ENCODE measurements at regions not wholly inside any gene's neighbourhood (a gene's known extent, or its start where the extent isn't known, plus 50 kb on each side); places are given as distances from the start of the nearest gene placed in this dataset.
"Not testable (repeated sequence)": the region's sequence is repeated elsewhere in the genome, so short reads cannot be mapped to it uniquely, and the experiment has no call there.

GRCh38 chr7:96794063-96794462 lies 84.4 kb upstream of the SEM1 start:
- no peak overlapping the region for H3K4me2 ChIP-seq
- H3K27ac ChIP-seq: no peak overlapping the region
- TF ChIP-seq, protein P1, sequence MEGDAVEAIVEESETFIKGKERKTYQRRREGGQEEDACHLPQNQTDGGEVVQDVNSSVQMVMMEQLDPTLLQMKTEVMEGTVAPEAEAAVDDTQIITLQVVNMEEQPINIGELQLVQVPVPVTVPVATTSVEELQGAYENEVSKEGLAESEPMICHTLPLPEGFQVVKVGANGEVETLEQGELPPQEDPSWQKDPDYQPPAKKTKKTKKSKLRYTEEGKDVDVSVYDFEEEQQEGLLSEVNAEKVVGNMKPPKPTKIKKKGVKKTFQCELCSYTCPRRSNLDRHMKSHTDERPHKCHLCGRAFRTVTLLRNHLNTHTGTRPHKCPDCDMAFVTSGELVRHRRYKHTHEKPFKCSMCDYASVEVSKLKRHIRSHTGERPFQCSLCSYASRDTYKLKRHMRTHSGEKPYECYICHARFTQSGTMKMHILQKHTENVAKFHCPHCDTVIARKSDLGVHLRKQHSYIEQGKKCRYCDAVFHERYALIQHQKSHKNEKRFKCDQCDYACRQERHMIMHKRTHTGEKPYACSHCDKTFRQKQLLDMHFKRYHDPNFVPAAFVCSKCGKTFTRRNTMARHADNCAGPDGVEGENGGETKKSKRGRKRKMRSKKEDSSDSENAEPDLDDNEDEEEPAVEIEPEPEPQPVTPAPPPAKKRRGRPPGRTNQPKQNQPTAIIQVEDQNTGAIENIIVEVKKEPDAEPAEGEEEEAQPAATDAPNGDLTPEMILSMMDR (conservative IDR thresholded peaks at IDR 0.05; ENCODE audit: low read depth, low read length): no peak
- no peaks in the 10 kb centered on the region for H3K4me1 ChIP-seq (ENCODE audit: low read depth, poor library complexity, severe bottlenecking)
- no peak overlapping the region for H3K9ac ChIP-seq
- H4K20me1 ChIP-seq (ENCODE audit: insufficient read depth): no peaks in the 10 kb centered on the region
- H3K4me3 ChIP-seq (IDR thresholded peaks at IDR 0.05; ENCODE audit: insufficient read depth, low read depth, low read length): no peak overlapping the region
- no peaks in the 10 kb centered on the region for H3K79me2 ChIP-seq (ENCODE audit: insufficient read depth, low read depth)
- no peak overlapping the region for H2AFZ ChIP-seq (ENCODE audit: low read depth)
- H3K36me3 ChIP-seq (ENCODE audit: insufficient read depth): no peaks in the 10 kb centered on the region
- H3K27me3 ChIP-seq (ENCODE audit: insufficient read depth, low read depth): no peaks in the 10 kb centered on the region

DNA sequence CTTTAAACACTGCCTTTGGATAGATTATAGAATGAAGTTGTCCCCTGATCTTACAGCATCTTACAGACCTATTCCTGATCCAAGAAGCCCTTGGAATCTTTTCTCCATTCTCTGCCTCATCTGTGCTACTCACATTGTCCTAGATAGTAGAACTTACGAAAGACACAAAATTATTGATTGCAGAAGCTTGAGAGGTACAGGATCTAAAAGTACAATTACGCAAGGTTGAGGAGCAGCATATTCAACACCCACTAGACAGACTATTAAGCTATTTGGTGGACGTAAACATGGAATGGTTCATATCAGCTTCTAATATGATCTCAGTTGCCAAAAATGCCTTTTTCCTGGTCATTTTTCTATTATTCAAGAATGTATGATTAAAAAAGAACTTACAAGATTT lies 90.5 kb upstream of the SEM1 start:
- no peaks in the 10 kb centered on the region for H3K4me1 ChIP-seq (ENCODE audit: low read depth, poor library complexity, severe bottlenecking)
- H3K79me2 ChIP-seq (ENCODE audit: insufficient read depth, low read depth): no peaks in the 10 kb centered on the region
- no peak overlapping the region for H3K27ac ChIP-seq
- no peaks in the 10 kb centered on the region for H3K36me3 ChIP-seq (ENCODE audit: insufficient read depth)
- no peak overlapping the region for H2AFZ ChIP-seq (ENCODE audit: low read depth)
- H3K4me2 ChIP-seq: no peak overlapping the region
- H3K9ac ChIP-seq: no peak overlapping the region
- H3K27me3 ChIP-seq (ENCODE audit: insufficient read depth, low read depth): no peaks in the 10 kb centered on the region
- H4K20me1 ChIP-seq (ENCODE audit: insufficient read depth): no peaks in the 10 kb centered on the region
- TF ChIP-seq, protein P1 (conservative IDR thresholded peaks at IDR 0.05; ENCODE audit: low read depth, low read length): no peak
- no peak overlapping the region for H3K4me3 ChIP-seq (IDR thresholded peaks at IDR 0.05; ENCODE audit: insufficient read depth, low read depth, low read length)

DNA sequence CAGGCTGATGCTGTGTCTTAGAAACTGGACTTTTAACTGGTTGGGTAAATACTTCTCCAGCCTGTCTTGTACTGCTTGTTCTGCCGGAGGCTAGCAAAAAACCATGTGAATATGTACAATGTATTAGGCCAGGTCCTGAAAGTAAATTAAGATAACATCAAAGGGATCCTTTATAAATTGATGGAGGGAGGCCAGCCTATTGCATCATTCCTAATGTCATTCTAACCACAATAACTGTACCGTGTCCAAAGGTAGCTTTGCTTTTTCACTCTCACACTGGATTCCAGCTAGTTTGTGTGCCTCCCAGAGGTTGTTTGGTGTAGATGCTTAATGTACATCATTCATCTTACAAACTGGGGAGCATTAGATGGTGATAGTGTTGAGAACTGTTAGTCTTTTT lies 91.2 kb upstream of the SEM1 start:
- Histone ChIP-seq H2AFZ (ENCODE audit: low read depth) (no peak overlapping the region), H4K20me1 (ENCODE audit: insufficient read depth) (no peaks in the 10 kb centered on the region), H3K4me2 (no peak overlapping the region), H3K9ac (no peak overlapping the region), H3K4me3 (IDR thresholded peaks at IDR 0.05; ENCODE audit: insufficient read depth, low read depth, low read length) (no peak overlapping the region), H3K4me1 (ENCODE audit: low read depth, poor library complexity, severe bottlenecking) (no peaks in the 10 kb centered on the region), H3K79me2 (ENCODE audit: insufficient read depth, low read depth) (no peaks in the 10 kb centered on the region), H3K27me3 (ENCODE audit: insufficient read depth, low read depth) (no peaks in the 10 kb centered on the region), H3K27ac (no peak overlapping the region), H3K36me3 (ENCODE audit: insufficient read depth) (no peaks in the 10 kb centered on the region)
- TF ChIP-seq, protein P1 (conservative IDR thresholded peaks at IDR 0.05; ENCODE audit: low read depth, low read length): no peak

GRCh38 chr7:96819111-96819700 lies 109.6 kb upstream of the SEM1 start:
- H3K36me3 ChIP-seq (ENCODE audit: insufficient read depth): no peaks in the 10 kb centered on the region
- no peaks in the 10 kb centered on the region for H3K79me2 ChIP-seq (ENCODE audit: insufficient read depth, low read depth)
- no peak overlapping the region for H3K9ac ChIP-seq
- TF ChIP-seq, protein P1 (conservative IDR thresholded peaks at IDR 0.05; ENCODE audit: low read depth, low read length): no peak
- H2AFZ ChIP-seq (ENCODE audit: low read depth): no peak overlapping the region
- H3K4me3 ChIP-seq (IDR thresholded peaks at IDR 0.05; ENCODE audit: insufficient read depth, low read depth, low read length): no peak overlapping the region
- no peaks in the 10 kb centered on the region for H4K20me1 ChIP-seq (ENCODE audit: insufficient read depth)
- H3K4me1 ChIP-seq (ENCODE audit: low read depth, poor library complexity, severe bottlenecking): no peaks in the 10 kb centered on the region
- no peak overlapping the region for H3K4me2 ChIP-seq
- H3K27me3 ChIP-seq (ENCODE audit: insufficient read depth, low read depth): no peaks in the 10 kb centered on the region
- H3K27ac ChIP-seq: no peak overlapping the region

- H4K20me1 ChIP-seq (ENCODE audit: insufficient read depth); H3K9ac ChIP-seq; H3K27ac ChIP-seq; H2AFZ ChIP-seq (ENCODE audit: low read depth); H3K79me2 ChIP-seq (ENCODE audit: insufficient read depth, low read depth); H3K36me3 ChIP-seq (ENCODE audit: insufficient read depth); H3K4me2 ChIP-seq; H3K4me1 ChIP-seq (ENCODE audit: low read depth, poor library complexity, severe bottlenecking); H3K4me3 ChIP-seq (IDR thresholded peaks at IDR 0.05; ENCODE audit: insufficient read depth, low read depth, low read length); H3K27me3 ChIP-seq (ENCODE audit: insufficient read depth, low read depth): not testable (repeated sequence)
Observed at GRCh38 chr7:96821131-96821530, 111.5 kb upstream of the SEM1 start.
